Activated naive CD8-positive, alpha-beta T cell treated with anti-CD3 and anti-CD28 coated beads, Interleukin-2, amount 50 U/mL, for 24 hours (primary cell): ENCODE measurements at regions not wholly inside any gene's neighbourhood (a gene's known extent, or its start where the extent isn't known, plus 50 kb on each side); places are given as distances from the start of the nearest gene placed in this dataset.
"Not testable (repeated sequence)": the region's sequence is repeated elsewhere in the genome, so short reads cannot be mapped to it uniquely, and the experiment has no call there.

Experiments
- ATAC-seq: fragments of 150-1000 bp; cut with Tn5 transposase; one replicate; pipeline ENCODE4 v1.10.0; 2021
- DNase-seq: peaks from one replicate; pipeline ENCODE4 v3.0.0; 2021
- H3K27ac Mint-ChIP-seq: one replicate; pipeline ENCODE4 v1.8.0; 2021; ENCODE audit warnings: mild to moderate bottlenecking, mixed read lengths
- H3K27me3 Mint-ChIP-seq: one replicate; pipeline ENCODE4 v1.8.0; 2021; ENCODE audit warnings: mixed read lengths
- H3K36me3 Mint-ChIP-seq: one replicate; pipeline ENCODE4 v1.8.0; 2021; ENCODE audit warnings: low read depth, mixed read lengths
- H3K4me1 Mint-ChIP-seq: one replicate; pipeline ENCODE4 v1.8.0; 2021; ENCODE audit warnings: mixed read lengths
- H3K4me3 Mint-ChIP-seq: one replicate; pipeline ENCODE4 v1.8.0; 2021; ENCODE audit warnings: mild to moderate bottlenecking, moderate library complexity, mixed read lengths
- H3K9me3 Mint-ChIP-seq: one replicate; pipeline ENCODE4 v1.8.0; 2021; ENCODE audit warnings: mixed read lengths

- not testable (repeated sequence) for H3K9me3 Mint-ChIP-seq, H3K4me1 Mint-ChIP-seq, H3K36me3 Mint-ChIP-seq, ATAC-seq, H3K27ac Mint-ChIP-seq, H3K4me3 Mint-ChIP-seq, DNase-seq, H3K27me3 Mint-ChIP-seq
These were observed 81.6 kb downstream of the P2RY10 start for GRCh38 chrX:79026742-79027141.

GRCh38 chrX:79035421-79035820, 90.2 kb downstream of the P2RY10 start:
- Mint-ChIP-seq H3K9me3 (no peaks in the 10 kb centered on the region), H3K27me3 (no peaks in the 10 kb centered on the region), H3K4me3 (no peak overlapping the region), H3K4me1 (peaks cover 35% of the 10 kb centered on the region), H3K27ac (no peak overlapping the region), H3K36me3 (no peaks in the 10 kb centered on the region)
- no peak for ATAC-seq
- no peak for DNase-seq

GRCh38 chrX:79036157-79036880, 91.1 kb downstream of the P2RY10 start:
- Mint-ChIP-seq H3K4me1 (peaks cover 35% of the 10 kb centered on the region), H3K9me3 (no peaks in the 10 kb centered on the region), H3K36me3 (no peaks in the 10 kb centered on the region), H3K27ac (no peak overlapping the region), H3K4me3 (peak overlapping the region; percentile 14), H3K27me3 (no peaks in the 10 kb centered on the region)
- peak; percentile 28 for ATAC-seq
- no peak for DNase-seq

GRCh38 chrX:79065696-79066095, 78.8 kb upstream of the GPR174 start:
- no peak for ATAC-seq
- H3K9me3 Mint-ChIP-seq, result peaks cover 13% of the 10 kb centered on the region
- H3K27ac Mint-ChIP-seq, result no peak overlapping the region
- H3K36me3 Mint-ChIP-seq, result peaks cover 5% of the 10 kb centered on the region
- H3K4me1 Mint-ChIP-seq, result peaks cover 2% of the 10 kb centered on the region
- no peaks in the 10 kb centered on the region for H3K27me3 Mint-ChIP-seq
- no peak overlapping the region for H3K4me3 Mint-ChIP-seq
- DNase-seq, result no peak

GRCh38 chrX:79078114-79078513, 66.4 kb upstream of the GPR174 start:
- Mint-ChIP-seq H3K9me3 (peaks cover 7% of the 10 kb centered on the region), H3K4me3 (no peak overlapping the region)

GRCh38 chrX:79079477-79079876, 65.0 kb upstream of the GPR174 start:
- no peaks in the 10 kb centered on the region for H3K9me3 Mint-ChIP-seq
- ATAC-seq (no peak), DNase-seq (no peak)
- no peak overlapping the region for H3K4me3 Mint-ChIP-seq
- H3K4me1 Mint-ChIP-seq, result peaks cover 34% of the 10 kb centered on the region
- H3K27me3 Mint-ChIP-seq, result no peaks in the 10 kb centered on the region
- no peak overlapping the region for H3K27ac Mint-ChIP-seq
- H3K36me3 Mint-ChIP-seq, result no peaks in the 10 kb centered on the region

More at GRCh38 chrX:79078114-79078513, 66.4 kb upstream of the GPR174 start:
- DNase-seq, result no peak
- H3K36me3 Mint-ChIP-seq, result peaks cover 2% of the 10 kb centered on the region
- no peaks in the 10 kb centered on the region for H3K27me3 Mint-ChIP-seq
- no peak overlapping the region for H3K27ac Mint-ChIP-seq
- peaks cover 23% of the 10 kb centered on the region for H3K4me1 Mint-ChIP-seq
- no peak for ATAC-seq

GRCh38 chrX:79080141-79080540, 64.3 kb upstream of the GPR174 start:
- no peaks in the 10 kb centered on the region for H3K9me3 Mint-ChIP-seq
- H3K4me1 Mint-ChIP-seq, result peaks cover 41% of the 10 kb centered on the region
- no peaks in the 10 kb centered on the region for H3K27me3 Mint-ChIP-seq
- DNase-seq, result no peak
- no peak overlapping the region for H3K27ac Mint-ChIP-seq
- no peak overlapping the region for H3K4me3 Mint-ChIP-seq
- no peaks in the 10 kb centered on the region for H3K36me3 Mint-ChIP-seq
- ATAC-seq, result no peak

- ATAC-seq (peak; percentile 36), DNase-seq (no peak)
- peak overlapping the region; percentile 62 for H3K4me3 Mint-ChIP-seq
- H3K27me3 Mint-ChIP-seq, result no peaks in the 10 kb centered on the region
- H3K36me3 Mint-ChIP-seq, result no peaks in the 10 kb centered on the region
- peak overlapping the region; percentile 49 for H3K27ac Mint-ChIP-seq
- H3K9me3 Mint-ChIP-seq, result peaks cover 1% of the 10 kb centered on the region
- peaks cover 46% of the 10 kb centered on the region for H3K4me1 Mint-ChIP-seq
These were observed 62.5 kb upstream of the GPR174 start for GRCh38 chrX:79081895-79082512.

- Mint-ChIP-seq H3K4me3 (peak overlapping the region; percentile 34), H3K4me1 (peaks cover 54% of the 10 kb centered on the region), H3K27me3 (no peaks in the 10 kb centered on the region), H3K9me3 (peaks cover 4% of the 10 kb centered on the region), H3K27ac (peak overlapping the region; percentile 55), H3K36me3 (peaks cover 1% of the 10 kb centered on the region)
- ATAC-seq, result no peak
- DNase-seq, result no peak
These were observed 61.6 kb upstream of the GPR174 start for GRCh38 chrX:79082899-79083298.

- no peaks in the 10 kb centered on the region for H3K27me3 Mint-ChIP-seq
- no peak for DNase-seq
- H3K4me1 Mint-ChIP-seq, result peaks cover 67% of the 10 kb centered on the region
- peaks cover 1% of the 10 kb centered on the region for H3K36me3 Mint-ChIP-seq
- no peak overlapping the region for H3K4me3 Mint-ChIP-seq
- peak; percentile 62 for ATAC-seq
- H3K9me3 Mint-ChIP-seq, result peaks cover 4% of the 10 kb centered on the region
- peak overlapping the region; percentile 7 for H3K27ac Mint-ChIP-seq
These were observed 59.6 kb upstream of the GPR174 start for GRCh38 chrX:79084923-79085322.

GRCh38 chrX:79089896-79090584, 54.4 kb upstream of the GPR174 start:
- Mint-ChIP-seq H3K27me3 (no peaks in the 10 kb centered on the region), H3K27ac (peak overlapping the region; percentile 86), H3K4me1 (peaks cover 68% of the 10 kb centered on the region), H3K36me3 (peaks cover 3% of the 10 kb centered on the region), H3K9me3 (peaks cover 4% of the 10 kb centered on the region), H3K4me3 (no peak overlapping the region)
- DNase-seq (no peak), ATAC-seq (no peak)

- peaks cover 82% of the 10 kb centered on the region for H3K4me1 Mint-ChIP-seq
- peaks cover 2% of the 10 kb centered on the region for H3K36me3 Mint-ChIP-seq
- DNase-seq, result no peak
- no peak for ATAC-seq
- no peaks in the 10 kb centered on the region for H3K27me3 Mint-ChIP-seq
- peak overlapping the region; percentile 95 for H3K27ac Mint-ChIP-seq
- H3K9me3 Mint-ChIP-seq, result peaks cover 3% of the 10 kb centered on the region
- no peak overlapping the region for H3K4me3 Mint-ChIP-seq
These were observed 50.2 kb upstream of the GPR174 start for GRCh38 chrX:79094075-79094832.
